ENCODE measurements at regions not wholly inside any gene's neighbourhood (a gene's known extent, or its start where the extent isn't known, plus 50 kb on each side); places are given as distances from the start of the nearest gene placed in this dataset.
A peak's percentile ranks its signal among the peaks of the same experiment; 100 is the strongest.

DNA sequence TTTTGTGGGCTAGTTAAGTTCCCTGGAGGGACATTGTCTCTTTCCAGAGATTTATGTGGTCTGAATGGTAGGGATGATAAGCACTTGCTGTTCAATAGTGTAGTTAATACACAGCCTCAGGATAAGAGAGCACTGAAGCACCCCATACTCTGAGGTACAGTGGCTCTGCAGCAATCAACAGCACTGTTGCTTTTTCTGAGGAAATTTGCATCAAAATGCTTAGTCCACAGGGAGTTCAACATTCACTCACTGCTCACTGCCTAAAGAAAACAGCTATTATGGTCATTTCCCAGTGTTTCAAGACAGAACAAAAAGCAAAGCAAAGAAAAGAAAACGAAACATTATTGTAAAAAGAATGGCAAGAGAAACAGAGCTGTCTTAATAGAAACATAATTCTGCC lies 441.9 kb downstream of the PLOD2 start:
- H3K79me2 ChIP-seq (replicated peaks; ENCODE audit: insufficient read depth, low read length): no peaks in the 10 kb centered on the region
- TF ChIP-seq EZH2 (IDR thresholded peaks at IDR 0.05; ENCODE audit: borderline replicate concordance, insufficient read depth, low read length, poor library complexity, severe bottlenecking) (no peak), SMC3 (conservative IDR thresholded peaks at IDR 0.05; ENCODE audit: poor library complexity) (peak; percentile 24), EP300 (conservative IDR thresholded peaks at IDR 0.05; ENCODE audit: poor library complexity, severe bottlenecking) (peak; percentile 51), POLR2AphosphoS5 (IDR thresholded peaks at IDR 0.05) (peak; percentile 81)
- no peaks in the 10 kb centered on the region for H4K20me1 ChIP-seq (ENCODE audit: insufficient read depth)
- H2AFZ ChIP-seq (ENCODE audit: low read depth, low read length): no peak overlapping the region
- H3K9me2 ChIP-seq (ENCODE audit: insufficient read depth, low read length): no peaks in the 10 kb centered on the region
- no peak overlapping the region for H3K9ac ChIP-seq (ENCODE audit: low read length)
- H3F3A ChIP-seq (ENCODE audit: insufficient read depth, low read length, poor library complexity, severe bottlenecking): peaks cover 4% of the 10 kb centered on the region
- H3K27me3 ChIP-seq (ENCODE audit: insufficient read depth, low read depth, low read length): no peaks in the 10 kb centered on the region
- no peaks in the 10 kb centered on the region for H3K9me3 ChIP-seq (ENCODE audit: low read length)
- H3K27ac ChIP-seq (ENCODE audit: low read length): no peak overlapping the region
- peak overlapping the region; percentile 6 for H3K4me3 ChIP-seq (ENCODE audit: low read length)
- peak overlapping the region; percentile 88 for H3K4me2 ChIP-seq (ENCODE audit: low read length)
- H3K36me3 ChIP-seq (ENCODE audit: insufficient read depth, low read length): no peaks in the 10 kb centered on the region

DNA sequence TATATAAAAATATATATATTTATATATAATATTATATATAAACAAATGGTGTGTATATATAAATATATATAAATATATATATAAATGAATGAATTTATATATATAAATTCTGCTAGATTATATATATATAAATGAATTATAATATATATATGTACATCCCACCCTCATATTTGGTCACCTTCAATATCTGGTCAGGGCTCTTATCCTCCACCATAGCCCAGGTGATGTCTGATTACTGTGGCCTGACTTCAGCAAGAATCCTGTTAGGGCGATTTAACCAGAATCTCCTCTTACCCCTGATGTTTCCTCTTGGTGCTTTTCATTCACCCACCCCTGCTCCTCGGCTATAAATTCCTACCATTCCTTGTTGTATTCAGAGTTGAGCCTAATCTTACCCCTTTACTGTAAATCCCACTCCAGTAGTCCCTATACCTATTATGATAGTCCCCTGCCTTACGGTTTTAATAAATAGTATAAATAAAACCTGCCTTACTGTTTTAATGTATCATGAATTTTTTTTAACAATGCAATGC lies 439.6 kb downstream of the PLOD2 start:
- Histone ChIP-seq H3K79me2 (replicated peaks; ENCODE audit: insufficient read depth, low read length) (no peaks in the 10 kb centered on the region), H3K27ac (ENCODE audit: low read length) (no peak overlapping the region), H3F3A (ENCODE audit: insufficient read depth, low read length, poor library complexity, severe bottlenecking) (peaks cover 4% of the 10 kb centered on the region), H3K9me2 (ENCODE audit: insufficient read depth, low read length) (no peaks in the 10 kb centered on the region), H3K36me3 (ENCODE audit: insufficient read depth, low read length) (no peaks in the 10 kb centered on the region), H3K9me3 (ENCODE audit: low read length) (no peaks in the 10 kb centered on the region), H3K9ac (ENCODE audit: low read length) (no peak overlapping the region), H2AFZ (ENCODE audit: low read depth, low read length) (no peak overlapping the region), H3K4me3 (ENCODE audit: low read length) (no peak overlapping the region), H4K20me1 (ENCODE audit: insufficient read depth) (no peaks in the 10 kb centered on the region), H3K27me3 (ENCODE audit: insufficient read depth, low read depth, low read length) (no peaks in the 10 kb centered on the region), H3K4me2 (ENCODE audit: low read length) (no peak overlapping the region)
- no peak for TF ChIP-seq SMC3 (conservative IDR thresholded peaks at IDR 0.05; ENCODE audit: poor library complexity)
- no peak for TF ChIP-seq EP300 (conservative IDR thresholded peaks at IDR 0.05; ENCODE audit: poor library complexity, severe bottlenecking)
- no peak for TF ChIP-seq TAF1 (IDR thresholded peaks at IDR 0.05; ENCODE audit: low read depth)
- TF ChIP-seq, protein P1, sequence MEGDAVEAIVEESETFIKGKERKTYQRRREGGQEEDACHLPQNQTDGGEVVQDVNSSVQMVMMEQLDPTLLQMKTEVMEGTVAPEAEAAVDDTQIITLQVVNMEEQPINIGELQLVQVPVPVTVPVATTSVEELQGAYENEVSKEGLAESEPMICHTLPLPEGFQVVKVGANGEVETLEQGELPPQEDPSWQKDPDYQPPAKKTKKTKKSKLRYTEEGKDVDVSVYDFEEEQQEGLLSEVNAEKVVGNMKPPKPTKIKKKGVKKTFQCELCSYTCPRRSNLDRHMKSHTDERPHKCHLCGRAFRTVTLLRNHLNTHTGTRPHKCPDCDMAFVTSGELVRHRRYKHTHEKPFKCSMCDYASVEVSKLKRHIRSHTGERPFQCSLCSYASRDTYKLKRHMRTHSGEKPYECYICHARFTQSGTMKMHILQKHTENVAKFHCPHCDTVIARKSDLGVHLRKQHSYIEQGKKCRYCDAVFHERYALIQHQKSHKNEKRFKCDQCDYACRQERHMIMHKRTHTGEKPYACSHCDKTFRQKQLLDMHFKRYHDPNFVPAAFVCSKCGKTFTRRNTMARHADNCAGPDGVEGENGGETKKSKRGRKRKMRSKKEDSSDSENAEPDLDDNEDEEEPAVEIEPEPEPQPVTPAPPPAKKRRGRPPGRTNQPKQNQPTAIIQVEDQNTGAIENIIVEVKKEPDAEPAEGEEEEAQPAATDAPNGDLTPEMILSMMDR (IDR thresholded peaks at IDR 0.05; ENCODE audit: poor library complexity, severe bottlenecking): no peak
- no peak for TF ChIP-seq RAD21 (conservative IDR thresholded peaks at IDR 0.05)
- TF ChIP-seq POLR2AphosphoS5 (IDR thresholded peaks at IDR 0.05): no peak
- TF ChIP-seq MXI1 (conservative IDR thresholded peaks at IDR 0.05; ENCODE audit: poor library complexity, severe bottlenecking): no peak
- no peak for TF ChIP-seq EZH2 (IDR thresholded peaks at IDR 0.05; ENCODE audit: borderline replicate concordance, insufficient read depth, low read length, poor library complexity, severe bottlenecking)
- TF ChIP-seq, protein P2, sequence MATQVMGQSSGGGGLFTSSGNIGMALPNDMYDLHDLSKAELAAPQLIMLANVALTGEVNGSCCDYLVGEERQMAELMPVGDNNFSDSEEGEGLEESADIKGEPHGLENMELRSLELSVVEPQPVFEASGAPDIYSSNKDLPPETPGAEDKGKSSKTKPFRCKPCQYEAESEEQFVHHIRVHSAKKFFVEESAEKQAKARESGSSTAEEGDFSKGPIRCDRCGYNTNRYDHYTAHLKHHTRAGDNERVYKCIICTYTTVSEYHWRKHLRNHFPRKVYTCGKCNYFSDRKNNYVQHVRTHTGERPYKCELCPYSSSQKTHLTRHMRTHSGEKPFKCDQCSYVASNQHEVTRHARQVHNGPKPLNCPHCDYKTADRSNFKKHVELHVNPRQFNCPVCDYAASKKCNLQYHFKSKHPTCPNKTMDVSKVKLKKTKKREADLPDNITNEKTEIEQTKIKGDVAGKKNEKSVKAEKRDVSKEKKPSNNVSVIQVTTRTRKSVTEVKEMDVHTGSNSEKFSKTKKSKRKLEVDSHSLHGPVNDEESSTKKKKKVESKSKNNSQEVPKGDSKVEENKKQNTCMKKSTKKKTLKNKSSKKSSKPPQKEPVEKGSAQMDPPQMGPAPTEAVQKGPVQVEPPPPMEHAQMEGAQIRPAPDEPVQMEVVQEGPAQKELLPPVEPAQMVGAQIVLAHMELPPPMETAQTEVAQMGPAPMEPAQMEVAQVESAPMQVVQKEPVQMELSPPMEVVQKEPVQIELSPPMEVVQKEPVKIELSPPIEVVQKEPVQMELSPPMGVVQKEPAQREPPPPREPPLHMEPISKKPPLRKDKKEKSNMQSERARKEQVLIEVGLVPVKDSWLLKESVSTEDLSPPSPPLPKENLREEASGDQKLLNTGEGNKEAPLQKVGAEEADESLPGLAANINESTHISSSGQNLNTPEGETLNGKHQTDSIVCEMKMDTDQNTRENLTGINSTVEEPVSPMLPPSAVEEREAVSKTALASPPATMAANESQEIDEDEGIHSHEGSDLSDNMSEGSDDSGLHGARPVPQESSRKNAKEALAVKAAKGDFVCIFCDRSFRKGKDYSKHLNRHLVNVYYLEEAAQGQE (IDR thresholded peaks at IDR 0.05; ENCODE audit: borderline replicate concordance): no peak
